HepG2 (cell line): ENCODE measurements at regions not wholly inside any gene's neighbourhood (a gene's known extent, or its start where the extent isn't known, plus 50 kb on each side); places are given as distances from the start of the nearest gene placed in this dataset.

Experiments used
- ATAC-seq: fragments of 200-7000 bp; cut with Tn5 transposase; 3 replicates; pipeline ENCODE4 v1.9.1; 2020; ENCODE audit warnings: mild to moderate bottlenecking, moderate library complexity
- BruUV-seq: library from RNA; stranded (reverse); fragments of 400-500 nt; replicated peaks from 2 replicates; lab custom pipeline; 2021; lab: Mats Ljungman, UMichigan
- CTCF ChIA-PET: fragments of 300-600 bp; formaldehyde crosslinking; extraction: SDS; loops from one replicate; lab custom pipeline; 2021; ENCODE audit warnings: low total read pairs, inconsistent platforms, low intra/inter-chr PET ratio; lab: Yijun Ruan, JAX
- POLR2A ChIA-PET: fragments of 350-600 bp; sonication (Branson Sonifier 250); formaldehyde crosslinking; loops from one replicate; lab custom pipeline; 2020; ENCODE audit warnings: antibody characterized with exemption, inconsistent platforms; lab: Yijun Ruan, JAX
- DNase-seq: peaks from one replicate; pipeline ENCODE4 v3.0.0-alpha.2; 2015; ENCODE audit warnings: low spot score
- FAIRE-seq: peaks from 3 replicates; lab custom pipeline; 2011; peaks lifted over from hg19 to GRCh38; lab: Jason Lieb, UNC
- H2AFZ ChIP-seq: one replicate; pipeline ENCODE4 v1.6.1; 2011; ENCODE audit warnings: low read length, inconsistent platforms
- H3K27ac ChIP-seq: fragments of 300-600 bp; 3 replicates; pipeline ENCODE4 v1.8.0; 2011; ENCODE audit warnings: mixed run types, mild to moderate bottlenecking, mixed read lengths, low read length, inconsistent platforms; ENCODE audit not compliant: insufficient read depth; ENCODE audit errors: extremely low read length
- H3K27me3 ChIP-seq, 2 experiments: fragments of 200-600 bp in 1 of 2; 2 replicates in 1 of 2; 3 replicates in 1 of 2; pipeline versions ENCODE4 v1.6.0 to v1.8.0; 2011; ENCODE audit warnings: low read length in 2 of 2, mild to moderate bottlenecking in 2 of 2, moderate library complexity in 2 of 2, inconsistent platforms in 1 of 2; ENCODE audit not compliant: insufficient read depth in 2 of 2, control insufficient read depth in 1 of 2
- H3K36me3 ChIP-seq, 2 experiments: fragments of 200-600 bp in 1 of 2; replicated peaks in 1 of 2; 2 replicates in 1 of 2; 3 replicates in 1 of 2; pipeline versions ENCODE4 v1.5.1 to v1.8.0; 2011; ENCODE audit warnings: low read length in 2 of 2, inconsistent platforms in 1 of 2; ENCODE audit not compliant: insufficient read depth in 2 of 2, control insufficient read depth in 1 of 2
- H3K4me1 ChIP-seq: 2 replicates; pipeline ENCODE4 v1.5.1; 2012; ENCODE audit warnings: low read length, inconsistent platforms; ENCODE audit not compliant: insufficient read depth
- H3K4me2 ChIP-seq: 2 replicates; pipeline ENCODE4 v1.6.0; 2011; ENCODE audit warnings: low read depth, low read length, inconsistent platforms
- H3K4me3 ChIP-seq, 3 experiments: fragments of 200-600 bp in 1 of 3; sonication (generic), shearing (Covaris generic) in 1 of 3; replicated peaks in 1 of 3; 2 replicates each; pipeline ENCODE4 v1.5.1; 2011 to 2016; ENCODE audit warnings: low read length in 3 of 3, inconsistent platforms in 2 of 3, low read depth in 2 of 3, mild to moderate bottlenecking in 2 of 3, control low read depth in 1 of 3, mixed read lengths in 1 of 3; ENCODE audit not compliant: insufficient read depth in 1 of 3
- H3K79me2 ChIP-seq: one replicate; pipeline ENCODE4 v1.6.1; 2011; ENCODE audit warnings: low read length, inconsistent platforms; ENCODE audit not compliant: insufficient read depth
- H3K9ac ChIP-seq: 2 replicates; pipeline ENCODE4 v1.6.0; 2011; ENCODE audit warnings: mild to moderate bottlenecking, low read depth, low read length, inconsistent platforms; ENCODE audit not compliant: insufficient read depth
- H3K9me3 ChIP-seq: 2 replicates; pipeline ENCODE4 v1.5.1; 2012; ENCODE audit warnings: mild to moderate bottlenecking, low read length
- H4K20me1 ChIP-seq: 2 replicates; pipeline ENCODE4 v1.6.0; 2011; ENCODE audit warnings: inconsistent platforms, mild to moderate bottlenecking, low read length, moderate library complexity; ENCODE audit not compliant: insufficient read depth
- ERF ChIP-seq: IDR thresholded peaks from 2 replicates; pipeline ENCODE4 v1.6.1; 2018; ENCODE audit warnings: missing biosample characterization, missing genetic modification reagents
- HNRNPLL ChIP-seq: fragments of 200-400 bp; formaldehyde crosslinking; IDR thresholded peaks from 2 replicates; pipeline ENCODE4 v1.6.1; 2017; ENCODE audit warnings: mild to moderate bottlenecking, low read depth, low read length; ENCODE audit not compliant: poor library complexity, severe bottlenecking
- MYC ChIP-seq: sonication (generic); formaldehyde crosslinking; IDR thresholded peaks from 2 replicates; pipeline ENCODE4 v1.9.0; 2021; ENCODE audit warnings: missing genetic modification reagents, borderline replicate concordance
- PRDM10 ChIP-seq: sonication (generic); formaldehyde crosslinking; IDR thresholded peaks from 2 replicates; pipeline ENCODE4 v1.4.0; 2020; ENCODE audit warnings: low read depth, missing genetic modification reagents
- WIZ ChIP-seq: sonication (generic); formaldehyde crosslinking; IDR thresholded peaks from 2 replicates; pipeline ENCODE4 v1.5.1; 2020; ENCODE audit warnings: mild to moderate bottlenecking, missing genetic modification reagents
- ZHX2 ChIP-seq, 2 experiments: sonication (generic) in 1 of 2; formaldehyde crosslinking in 1 of 2; IDR thresholded peaks; 2 replicates each; pipeline versions ENCODE4 v1.6.1 to v1.9.0; 2014 to 2022; ENCODE audit warnings: antibody characterized with exemption in 1 of 2, borderline replicate concordance in 1 of 2, inconsistent platforms in 1 of 2, low read depth in 1 of 2, missing genetic modification reagents in 1 of 2
- ZNF205 ChIP-seq: IDR thresholded peaks from 2 replicates; pipeline ENCODE4 v1.6.1; 2018; ENCODE audit warnings: missing biosample characterization, missing genetic modification reagents
- ZNF484 ChIP-seq: sonication (generic); formaldehyde crosslinking; IDR thresholded peaks from 2 replicates; pipeline ENCODE4 v1.5.1; 2020; ENCODE audit warnings: mild to moderate bottlenecking, low read depth, missing genetic modification reagents, borderline replicate concordance
- ZNF761 ChIP-seq: sonication (generic); formaldehyde crosslinking; conservative IDR thresholded peaks from 2 replicates; pipeline ENCODE4 v1.4.0; 2020; ENCODE audit warnings: mild to moderate bottlenecking, missing genetic modification reagents
- ZNF768 ChIP-seq: sonication (generic); formaldehyde crosslinking; IDR thresholded peaks from 2 replicates; pipeline ENCODE4 v1.4.0; 2020; ENCODE audit warnings: missing genetic modification reagents
- ZNF777 ChIP-seq: sonication (generic); formaldehyde crosslinking; IDR thresholded peaks from 2 replicates; pipeline ENCODE4 v1.4.0; 2020; ENCODE audit warnings: missing genetic modification reagents
- WGBS: methylation state at CpG from one replicate; pipeline ENCODE4 v1.1.6; 2017; ENCODE audit warnings: low lambda C conversion rate; 5-methylcytosine and 5-hydroxymethylcytosine counted together
- in situ Hi-C: cut with HindIII; loops from 2 replicates; pipeline ENCODE4 v1.10.0; 2017; ENCODE audit warnings: low pct_unique_long_range_greater_than_20kb; ENCODE audit not compliant: extremely low pct_ligation_motif_present
- intact Hi-C: fragments of 100-400 bp; cut with micrococcal nuclease; formaldehyde crosslinking; loops from one replicate; pipeline ENCODE4 v1.10.0; 2022; ENCODE audit not compliant: unreplicated experiment

DNA sequence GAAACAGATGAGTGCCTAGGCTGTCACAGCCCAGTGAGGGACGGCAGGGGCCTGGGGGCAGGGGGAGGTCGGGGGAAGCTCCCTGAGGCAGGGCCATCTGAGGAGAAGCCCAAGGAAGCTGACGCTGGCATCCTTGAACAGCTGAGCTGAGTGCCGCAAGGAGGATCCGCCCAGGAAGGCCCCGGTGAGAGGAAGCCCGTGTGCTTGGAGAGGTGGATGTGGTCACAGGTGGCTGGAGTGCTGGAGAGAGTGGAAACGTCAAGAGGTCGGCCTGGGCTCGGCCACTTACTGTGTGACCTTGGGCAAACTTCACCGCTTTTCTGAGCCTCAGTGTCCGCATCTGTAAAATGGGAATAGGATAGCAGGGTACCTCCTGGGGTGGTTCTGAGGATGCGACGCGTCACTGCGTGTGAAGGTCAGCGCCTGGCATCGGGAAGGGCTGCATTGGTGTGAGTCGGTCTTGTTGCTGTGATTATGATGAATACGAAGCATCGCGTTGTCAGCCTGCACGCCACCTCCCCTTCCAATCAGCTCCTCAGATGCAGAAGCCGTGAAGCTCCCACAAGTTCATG lies 116.1 kb upstream of the PTPN1 start:
- H3K9ac ChIP-seq, result no peak overlapping the region
- in situ Hi-C loops (no loop called here), intact Hi-C loops (no loop called here)
- H4K20me1 ChIP-seq, result no peaks in the 10 kb centered on the region
- WGBS, result 99% methylated on average over 24 of the region's 24 CpGs
- no peaks in the 10 kb centered on the region for H3K9me3 ChIP-seq
- H3K4me2 ChIP-seq, result no peak overlapping the region
- no peak for DNase-seq
- H3K79me2 ChIP-seq, result no peaks in the 10 kb centered on the region
- ChIA-PET CTCF (no interaction called here), POLR2A (interaction anchor here (0.7 to 1.2 kb wide), 4 partner anchors 12 to 62 kb away, joined by 3 to 7 read pairs (median 4); no protein-coding TSS in a partner anchor)
- peaks cover 95% of the 10 kb centered on the region for H3K4me1 ChIP-seq
- no peak for ATAC-seq
- H3K4me3 ChIP-seq, result no peak overlapping the region
- peak overlapping the region; percentile 23 for H3K27ac ChIP-seq
- no peaks in the 10 kb centered on the region for H3K36me3 ChIP-seq
- H2AFZ ChIP-seq, result no peak overlapping the region
- no TSS peak for BruUV-seq
- FAIRE-seq, result no peak
- no peaks in the 10 kb centered on the region for H3K27me3 ChIP-seq
- TF ChIP-seq ZNF484 (CRISPR knock-in tag), result no peak
- TF ChIP-seq ZNF761 (CRISPR knock-in tag), result no peak
- TF ChIP-seq ZHX2 (IDR thresholded peaks at IDR 0.05; ENCODE audit: low read depth), result no peak
- TF ChIP-seq ZHX2 (CRISPR knock-in tag; IDR thresholded peaks at IDR 0.05; ENCODE audit: borderline replicate concordance), result no peak
- no peak for TF ChIP-seq ERF (CRISPR knock-in tag)
- no peak for TF ChIP-seq PRDM10 (CRISPR knock-in tag)
- TF ChIP-seq HNRNPLL, result peak; percentile 21
- no peak for TF ChIP-seq ZNF777 (CRISPR knock-in tag)
- TF ChIP-seq ZNF768, result peak; percentile 69
- no peak for TF ChIP-seq WIZ
- no peak for TF ChIP-seq ZNF205 (CRISPR knock-in tag)
- no peak for TF ChIP-seq MYC (CRISPR knock-in tag)
